HL-60 (cell line): ENCODE measurements at regions not wholly inside any gene's neighbourhood (a gene's known extent, or its start where the extent isn't known, plus 50 kb on each side); places are given as distances from the start of the nearest gene placed in this dataset.

Experiments
- DNase-seq, 2 experiments: peaks; one replicate each; pipeline ENCODE4 v3.0.0-alpha.2; 2010 to 2020; ENCODE audit warnings: low read depth in 1 of 2, low spot score in 1 of 2
- H3K27ac ChIP-seq: fragments of 250-450 bp; sonication (Bioruptor Pico); replicated peaks from 2 replicates; pipeline ENCODE4 v1.5.1; 2020; ENCODE audit warnings: mild to moderate bottlenecking, moderate library complexity
- H3K27me3 ChIP-seq: fragments of 250-450 bp; sonication (Bioruptor Pico); 2 replicates; pipeline ENCODE4 v1.5.1; 2021; ENCODE audit warnings: mild to moderate bottlenecking, moderate library complexity; ENCODE audit not compliant: insufficient read depth, poor library complexity, severe bottlenecking
- H3K4me3 ChIP-seq: replicated peaks from 2 replicates; pipeline ENCODE4 v1.5.1; 2011; ENCODE audit warnings: mild to moderate bottlenecking, control low read depth, low read length; ENCODE audit not compliant: insufficient read depth
- CTCF ChIP-seq: IDR thresholded peaks from one replicate; pipeline ENCODE4 v1.5.1; 2011; ENCODE audit warnings: low read length, control low read depth, inconsistent platforms; ENCODE audit not compliant: insufficient read depth
- GABPA ChIP-seq: IDR thresholded peaks from 2 replicates; pipeline ENCODE4 v1.6.1; 2012; ENCODE audit warnings: low read depth
- POLR2AphosphoS5 ChIP-seq: IDR thresholded peaks from 2 replicates; pipeline ENCODE4 v1.6.1; 2012; ENCODE audit warnings: low read depth
- REST ChIP-seq: IDR thresholded peaks from 2 replicates; pipeline ENCODE4 v1.6.1; 2012; ENCODE audit warnings: low read depth; ENCODE audit not compliant: insufficient replicate concordance
- SPI1 ChIP-seq: IDR thresholded peaks from 2 replicates; pipeline ENCODE4 v1.6.1; 2012; ENCODE audit warnings: low read depth, mild to moderate bottlenecking, borderline replicate concordance

- Histone ChIP-seq H3K27me3 (peaks cover 9% of the 10 kb centered on the region), H3K4me3 (no peak overlapping the region), H3K27ac (no peak overlapping the region)
- DNase-seq: peak in 1 of 2 experiments; percentile 4
- TF ChIP-seq POLR2AphosphoS5: no peak
- no peak for TF ChIP-seq GABPA
- TF ChIP-seq REST: no peak
- TF ChIP-seq CTCF: no peak
- no peak for TF ChIP-seq SPI1
Measured at GRCh38 chr4:84171871-84172270, 327.2 kb downstream of the NKX6-1 start.

GRCh38 chr4:84167564-84167963, 331.5 kb downstream of the NKX6-1 start:
- no peak overlapping the region for H3K27ac ChIP-seq
- no peak for DNase-seq
- H3K27me3 ChIP-seq: peaks cover 6% of the 10 kb centered on the region
- TF ChIP-seq SPI1: no peak
- no peak for TF ChIP-seq REST
- TF ChIP-seq CTCF: no peak
- no peak for TF ChIP-seq GABPA
- TF ChIP-seq POLR2AphosphoS5: no peak
- H3K4me3 ChIP-seq: no peak overlapping the region

GRCh38 chr4:84167093-84167492, 332.0 kb downstream of the NKX6-1 start:
- H3K4me3 ChIP-seq: no peak overlapping the region
- H3K27me3 ChIP-seq: peaks cover 3% of the 10 kb centered on the region
- no peak overlapping the region for H3K27ac ChIP-seq
- no peak for TF ChIP-seq SPI1
- no peak for TF ChIP-seq REST
- no peak for TF ChIP-seq GABPA
- no peak for TF ChIP-seq POLR2AphosphoS5
- TF ChIP-seq CTCF: no peak
- no peak for DNase-seq
